ENCODE measurements at regions not wholly inside any gene's neighbourhood (a gene's known extent, or its start where the extent isn't known, plus 50 kb on each side); places are given as distances from the start of the nearest gene placed in this dataset.

DNA sequence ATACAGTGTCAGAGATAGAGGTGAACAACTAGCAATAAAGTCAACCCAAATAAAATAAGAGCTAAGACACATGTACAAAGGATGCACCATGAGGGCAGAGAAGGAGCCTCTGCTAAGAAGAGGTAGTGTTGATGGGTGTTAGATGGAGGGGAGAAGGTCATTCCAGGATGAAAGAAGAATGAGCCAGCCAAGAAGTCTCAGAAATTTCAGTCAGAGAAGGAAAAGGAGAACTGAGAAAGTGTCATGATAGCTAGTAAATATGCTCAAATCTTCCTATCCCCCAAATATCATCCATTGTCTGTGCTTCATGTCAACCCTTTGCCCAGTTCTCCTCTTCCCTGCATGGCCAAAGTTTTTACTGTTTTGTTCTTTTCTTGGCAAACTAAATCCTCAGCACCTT is 225.2 kb upstream of the BTG1 start:
- no peaks in the 10 kb centered on the region for H3K9me3 ChIP-seq (ENCODE audit: control insufficient read depth, insufficient read depth, low read depth, low read length)
- no peak for TF ChIP-seq SIN3A (IDR thresholded peaks at IDR 0.05; ENCODE audit: borderline replicate concordance, insufficient read depth, low read depth, low read length)
- TF ChIP-seq, protein P1, sequence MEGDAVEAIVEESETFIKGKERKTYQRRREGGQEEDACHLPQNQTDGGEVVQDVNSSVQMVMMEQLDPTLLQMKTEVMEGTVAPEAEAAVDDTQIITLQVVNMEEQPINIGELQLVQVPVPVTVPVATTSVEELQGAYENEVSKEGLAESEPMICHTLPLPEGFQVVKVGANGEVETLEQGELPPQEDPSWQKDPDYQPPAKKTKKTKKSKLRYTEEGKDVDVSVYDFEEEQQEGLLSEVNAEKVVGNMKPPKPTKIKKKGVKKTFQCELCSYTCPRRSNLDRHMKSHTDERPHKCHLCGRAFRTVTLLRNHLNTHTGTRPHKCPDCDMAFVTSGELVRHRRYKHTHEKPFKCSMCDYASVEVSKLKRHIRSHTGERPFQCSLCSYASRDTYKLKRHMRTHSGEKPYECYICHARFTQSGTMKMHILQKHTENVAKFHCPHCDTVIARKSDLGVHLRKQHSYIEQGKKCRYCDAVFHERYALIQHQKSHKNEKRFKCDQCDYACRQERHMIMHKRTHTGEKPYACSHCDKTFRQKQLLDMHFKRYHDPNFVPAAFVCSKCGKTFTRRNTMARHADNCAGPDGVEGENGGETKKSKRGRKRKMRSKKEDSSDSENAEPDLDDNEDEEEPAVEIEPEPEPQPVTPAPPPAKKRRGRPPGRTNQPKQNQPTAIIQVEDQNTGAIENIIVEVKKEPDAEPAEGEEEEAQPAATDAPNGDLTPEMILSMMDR (IDR thresholded peaks at IDR 0.05): no peak
- TF ChIP-seq POLR2AphosphoS5 (IDR thresholded peaks at IDR 0.05; ENCODE audit: low read depth, low read length): no peak
- no peak for TF ChIP-seq TCF7L2 (IDR thresholded peaks at IDR 0.05; ENCODE audit: low read depth, low read length)
- TF ChIP-seq, protein P2, sequence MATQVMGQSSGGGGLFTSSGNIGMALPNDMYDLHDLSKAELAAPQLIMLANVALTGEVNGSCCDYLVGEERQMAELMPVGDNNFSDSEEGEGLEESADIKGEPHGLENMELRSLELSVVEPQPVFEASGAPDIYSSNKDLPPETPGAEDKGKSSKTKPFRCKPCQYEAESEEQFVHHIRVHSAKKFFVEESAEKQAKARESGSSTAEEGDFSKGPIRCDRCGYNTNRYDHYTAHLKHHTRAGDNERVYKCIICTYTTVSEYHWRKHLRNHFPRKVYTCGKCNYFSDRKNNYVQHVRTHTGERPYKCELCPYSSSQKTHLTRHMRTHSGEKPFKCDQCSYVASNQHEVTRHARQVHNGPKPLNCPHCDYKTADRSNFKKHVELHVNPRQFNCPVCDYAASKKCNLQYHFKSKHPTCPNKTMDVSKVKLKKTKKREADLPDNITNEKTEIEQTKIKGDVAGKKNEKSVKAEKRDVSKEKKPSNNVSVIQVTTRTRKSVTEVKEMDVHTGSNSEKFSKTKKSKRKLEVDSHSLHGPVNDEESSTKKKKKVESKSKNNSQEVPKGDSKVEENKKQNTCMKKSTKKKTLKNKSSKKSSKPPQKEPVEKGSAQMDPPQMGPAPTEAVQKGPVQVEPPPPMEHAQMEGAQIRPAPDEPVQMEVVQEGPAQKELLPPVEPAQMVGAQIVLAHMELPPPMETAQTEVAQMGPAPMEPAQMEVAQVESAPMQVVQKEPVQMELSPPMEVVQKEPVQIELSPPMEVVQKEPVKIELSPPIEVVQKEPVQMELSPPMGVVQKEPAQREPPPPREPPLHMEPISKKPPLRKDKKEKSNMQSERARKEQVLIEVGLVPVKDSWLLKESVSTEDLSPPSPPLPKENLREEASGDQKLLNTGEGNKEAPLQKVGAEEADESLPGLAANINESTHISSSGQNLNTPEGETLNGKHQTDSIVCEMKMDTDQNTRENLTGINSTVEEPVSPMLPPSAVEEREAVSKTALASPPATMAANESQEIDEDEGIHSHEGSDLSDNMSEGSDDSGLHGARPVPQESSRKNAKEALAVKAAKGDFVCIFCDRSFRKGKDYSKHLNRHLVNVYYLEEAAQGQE (IDR thresholded peaks at IDR 0.05; ENCODE audit: insufficient read depth in 1 of 2, low read depth in 2 of 2, low read length in 1 of 2): no peak
- H3K27me3 ChIP-seq (ENCODE audit: control insufficient read depth, insufficient read depth, low read length): no peaks in the 10 kb centered on the region
- H3K36me3 ChIP-seq (ENCODE audit: control insufficient read depth, insufficient read depth, low read length): no peaks in the 10 kb centered on the region
- intact Hi-C loops (cut with micrococcal nuclease; ENCODE audit: unreplicated experiment) (no loop called here), in situ Hi-C loops (cut with HindIII; ENCODE audit: low pct_unique_long_range_greater_than_20kb, low sequenced_read_pairs) (no loop called here)
- H3K27ac ChIP-seq (ENCODE audit: low read length): no peak overlapping the region
- DNase-seq (ENCODE audit: low read depth, low spot score) (no peak), ATAC-seq (no peak)
- CTCF ChIA-PET: no interaction called here
- H3K4me3 ChIP-seq (ENCODE audit: low read depth in 2 of 2, low read length in 2 of 2): no peak overlapping the region
- no TSS peak for BruUV-seq (replicated peaks)
- no peaks in the 10 kb centered on the region for H3K4me1 ChIP-seq (ENCODE audit: control insufficient read depth, insufficient read depth, low read length)
- POLR2A ChIA-PET: no interaction called here

DNA sequence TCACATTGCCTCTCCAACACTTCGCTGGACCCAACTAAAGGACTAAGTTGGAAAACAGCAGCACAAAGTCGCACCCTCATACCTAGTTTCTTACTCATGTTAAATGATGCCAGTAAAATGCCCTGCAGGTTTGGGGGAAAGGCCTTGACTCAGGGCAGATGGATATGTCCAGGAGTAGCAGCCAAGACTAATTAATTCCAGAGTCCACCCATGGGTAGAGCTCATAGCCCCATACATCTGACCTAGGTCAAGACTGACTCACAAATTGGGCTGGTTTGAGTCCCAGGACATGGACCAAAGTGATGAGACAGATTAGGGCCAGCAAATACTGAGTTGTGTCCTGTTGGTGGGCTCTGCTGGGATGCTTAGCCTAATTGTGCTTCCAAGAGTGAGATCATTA is 224.0 kb upstream of the BTG1 start:
- ATAC-seq (no peak), DNase-seq (ENCODE audit: low read depth, low spot score) (no peak)
- in situ Hi-C loops (cut with HindIII; ENCODE audit: low pct_unique_long_range_greater_than_20kb, low sequenced_read_pairs) (no loop called here), intact Hi-C loops (cut with micrococcal nuclease; ENCODE audit: unreplicated experiment) (no loop called here)
- Histone ChIP-seq H3K9me3 (ENCODE audit: control insufficient read depth, insufficient read depth, low read depth, low read length) (no peaks in the 10 kb centered on the region), H3K27me3 (ENCODE audit: control insufficient read depth, insufficient read depth, low read length) (no peaks in the 10 kb centered on the region), H3K36me3 (ENCODE audit: control insufficient read depth, insufficient read depth, low read length) (no peaks in the 10 kb centered on the region), H3K27ac (ENCODE audit: low read length) (no peak overlapping the region), H3K4me1 (ENCODE audit: control insufficient read depth, insufficient read depth, low read length) (no peaks in the 10 kb centered on the region), H3K4me3 (ENCODE audit: low read depth in 2 of 2, low read length in 2 of 2) (no peak overlapping the region)
- CTCF ChIA-PET: no interaction called here
- POLR2A ChIA-PET: no interaction called here
- TF ChIP-seq TCF7L2 (IDR thresholded peaks at IDR 0.05; ENCODE audit: low read depth, low read length): no peak
- TF ChIP-seq, protein P1 (IDR thresholded peaks at IDR 0.05): no peak
- TF ChIP-seq SIN3A (IDR thresholded peaks at IDR 0.05; ENCODE audit: borderline replicate concordance, insufficient read depth, low read depth, low read length): no peak
- TF ChIP-seq POLR2AphosphoS5 (IDR thresholded peaks at IDR 0.05; ENCODE audit: low read depth, low read length): no peak
- TF ChIP-seq, protein P2 (IDR thresholded peaks at IDR 0.05; ENCODE audit: insufficient read depth in 1 of 2, low read depth in 2 of 2, low read length in 1 of 2): no peak
- BruUV-seq (replicated peaks): no TSS peak
